ENCODE measurements at regions not wholly inside any gene's neighbourhood (a gene's known extent, or its start where the extent isn't known, plus 50 kb on each side); places are given as distances from the start of the nearest gene placed in this dataset.

DNA sequence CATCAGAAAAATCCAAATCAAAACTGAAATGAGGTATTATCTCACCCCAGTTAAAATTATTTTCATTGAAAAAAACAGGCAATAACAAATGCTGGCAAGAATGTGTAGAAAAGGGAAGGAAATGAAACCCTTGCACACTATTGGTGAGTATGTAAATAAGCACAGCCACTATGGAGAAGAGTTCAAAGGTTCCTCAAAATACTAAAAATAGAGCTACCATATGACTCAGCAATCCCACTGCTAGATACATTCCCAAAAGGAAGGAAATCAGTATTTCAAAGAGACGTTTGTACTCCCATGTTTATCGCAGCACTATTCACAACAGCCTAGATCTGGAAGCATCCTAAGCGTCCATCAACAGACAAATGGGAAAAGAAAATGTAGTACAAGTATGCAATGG, 932.4 kb downstream of the PCDH18 start:
- intact Hi-C loops (cut with DNase I; ENCODE audit: low total_unique reads): no loop called here
- Histone ChIP-seq H3K4me1 (no peaks in the 10 kb centered on the region), H3K27ac (no peak overlapping the region), H3K4me3 (no peak overlapping the region), H3K27me3 (no peaks in the 10 kb centered on the region), H3K9me3 (no peaks in the 10 kb centered on the region), H3K36me3 (no peaks in the 10 kb centered on the region)
- no peak for TF ChIP-seq CTCF (IDR thresholded peaks at IDR 0.05)
- no peak for TF ChIP-seq POLR2A (IDR thresholded peaks at IDR 0.05)
- DNase-seq: no peak

DNA sequence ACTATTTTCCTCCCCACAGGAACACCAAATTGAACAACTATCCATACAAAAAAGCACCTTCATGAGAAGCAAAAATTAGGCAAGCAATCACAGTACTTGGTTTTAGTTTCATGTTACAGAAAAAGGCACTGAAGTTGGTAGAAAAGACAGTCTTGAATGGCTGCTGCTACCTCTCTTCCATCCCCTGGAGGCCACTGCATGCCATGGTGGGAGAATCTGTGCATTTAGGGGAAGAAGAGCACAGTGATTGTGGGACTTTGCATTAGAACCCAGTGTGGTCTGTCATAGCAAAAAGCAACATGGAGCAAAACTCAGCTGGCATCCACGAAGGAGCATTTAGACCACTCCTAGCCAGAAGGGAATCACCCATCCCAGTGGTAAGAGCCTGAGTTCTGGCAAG, 941.9 kb downstream of the PCDH18 start:
- no peaks in the 10 kb centered on the region for H3K4me1 ChIP-seq
- H3K9me3 ChIP-seq: no peaks in the 10 kb centered on the region
- H3K27me3 ChIP-seq: no peaks in the 10 kb centered on the region
- no peak overlapping the region for H3K4me3 ChIP-seq
- no peak for DNase-seq
- no peaks in the 10 kb centered on the region for H3K36me3 ChIP-seq
- H3K27ac ChIP-seq: no peak overlapping the region
- intact Hi-C loops (cut with DNase I; ENCODE audit: low total_unique reads): no loop called here
- TF ChIP-seq CTCF (IDR thresholded peaks at IDR 0.05) (no peak), POLR2A (IDR thresholded peaks at IDR 0.05) (no peak)

DNA sequence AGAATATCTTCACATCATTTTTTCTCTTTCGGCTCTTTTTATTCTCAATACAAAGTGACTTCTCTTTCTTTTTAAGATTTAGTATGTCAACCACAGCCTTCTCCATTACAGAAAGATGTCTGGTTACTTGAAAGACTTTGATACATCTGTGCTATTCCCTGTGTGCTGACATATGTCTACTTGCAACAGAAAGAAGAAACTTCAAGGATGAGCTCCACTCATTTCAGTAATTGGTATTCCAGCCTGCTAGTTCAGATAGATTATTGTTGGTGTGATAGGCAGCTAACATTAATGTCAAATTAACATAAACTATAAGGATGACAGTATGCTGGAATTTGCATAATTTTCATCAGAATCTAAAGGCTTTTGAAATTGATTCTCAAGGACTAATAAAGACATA, 948.7 kb downstream of the PCDH18 start:
- TF ChIP-seq CTCF (IDR thresholded peaks at IDR 0.05) (no peak), POLR2A (IDR thresholded peaks at IDR 0.05) (no peak)
- H3K4me1 ChIP-seq: no peaks in the 10 kb centered on the region
- H3K27me3 ChIP-seq: no peaks in the 10 kb centered on the region
- DNase-seq: no peak
- no peak overlapping the region for H3K4me3 ChIP-seq
- no peak overlapping the region for H3K27ac ChIP-seq
- intact Hi-C loops (cut with DNase I; ENCODE audit: low total_unique reads): no loop called here
- H3K36me3 ChIP-seq: no peaks in the 10 kb centered on the region
- no peaks in the 10 kb centered on the region for H3K9me3 ChIP-seq

DNA sequence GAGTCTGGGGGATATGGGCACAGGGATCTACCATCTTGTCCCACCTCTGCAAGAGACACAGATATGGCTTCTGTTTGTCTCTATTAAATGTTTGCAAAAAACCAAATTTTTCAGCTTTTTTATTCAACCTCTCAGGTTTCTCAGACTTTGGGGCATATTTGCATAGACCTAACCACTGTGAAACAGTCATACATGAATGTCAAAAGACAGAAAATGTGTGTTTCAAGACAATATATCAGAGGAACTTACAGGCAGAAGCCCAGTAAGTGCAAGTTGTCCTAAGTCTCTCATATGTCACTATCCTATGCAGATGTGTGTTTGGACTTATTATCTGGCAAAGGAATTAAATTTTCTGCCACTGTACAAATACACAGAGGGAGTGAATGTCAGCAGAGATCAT, 951.2 kb downstream of the PCDH18 start:
- DNase-seq: no peak
- no peaks in the 10 kb centered on the region for H3K9me3 ChIP-seq
- no peaks in the 10 kb centered on the region for H3K4me1 ChIP-seq
- H3K27me3 ChIP-seq: no peaks in the 10 kb centered on the region
- H3K4me3 ChIP-seq: no peak overlapping the region
- intact Hi-C loops (cut with DNase I; ENCODE audit: low total_unique reads): no loop called here
- H3K27ac ChIP-seq: no peak overlapping the region
- TF ChIP-seq CTCF (IDR thresholded peaks at IDR 0.05): no peak
- no peak for TF ChIP-seq POLR2A (IDR thresholded peaks at IDR 0.05)
- no peaks in the 10 kb centered on the region for H3K36me3 ChIP-seq

- Histone ChIP-seq H3K27ac (no peak overlapping the region), H3K4me1 (no peaks in the 10 kb centered on the region), H3K9me3 (no peaks in the 10 kb centered on the region), H3K27me3 (no peaks in the 10 kb centered on the region), H3K4me3 (no peak overlapping the region), H3K36me3 (no peaks in the 10 kb centered on the region)
- intact Hi-C loops (cut with DNase I; ENCODE audit: low total_unique reads): no loop called here
- no peak for TF ChIP-seq POLR2A (IDR thresholded peaks at IDR 0.05)
- no peak for TF ChIP-seq CTCF (IDR thresholded peaks at IDR 0.05)
- no peak for DNase-seq
Measured at GRCh38 chr4:136575146-136575545, 957.1 kb downstream of the PCDH18 start.
